Epithelial cell of proximal tubule (primary cell): ENCODE measurements at regions not wholly inside any gene's neighbourhood (a gene's known extent, or its start where the extent isn't known, plus 50 kb on each side); places are given as distances from the start of the nearest gene placed in this dataset.

Source experiments
- DNase-seq: peaks from one replicate; pipeline ENCODE4 v3.0.0-alpha.2; 2011; ENCODE audit warnings: low read depth
- H3K4me3 ChIP-seq: 2 replicates; pipeline ENCODE4 v1.5.1; 2011; ENCODE audit warnings: low read depth, mild to moderate bottlenecking, low read length
- TF ChIP-seq, protein P1 (sequence below): conservative IDR thresholded peaks from 2 replicates; pipeline ENCODE4 v1.5.1; 2012; ENCODE audit warnings: low read depth, mild to moderate bottlenecking, low read length

- TF ChIP-seq, protein P1, sequence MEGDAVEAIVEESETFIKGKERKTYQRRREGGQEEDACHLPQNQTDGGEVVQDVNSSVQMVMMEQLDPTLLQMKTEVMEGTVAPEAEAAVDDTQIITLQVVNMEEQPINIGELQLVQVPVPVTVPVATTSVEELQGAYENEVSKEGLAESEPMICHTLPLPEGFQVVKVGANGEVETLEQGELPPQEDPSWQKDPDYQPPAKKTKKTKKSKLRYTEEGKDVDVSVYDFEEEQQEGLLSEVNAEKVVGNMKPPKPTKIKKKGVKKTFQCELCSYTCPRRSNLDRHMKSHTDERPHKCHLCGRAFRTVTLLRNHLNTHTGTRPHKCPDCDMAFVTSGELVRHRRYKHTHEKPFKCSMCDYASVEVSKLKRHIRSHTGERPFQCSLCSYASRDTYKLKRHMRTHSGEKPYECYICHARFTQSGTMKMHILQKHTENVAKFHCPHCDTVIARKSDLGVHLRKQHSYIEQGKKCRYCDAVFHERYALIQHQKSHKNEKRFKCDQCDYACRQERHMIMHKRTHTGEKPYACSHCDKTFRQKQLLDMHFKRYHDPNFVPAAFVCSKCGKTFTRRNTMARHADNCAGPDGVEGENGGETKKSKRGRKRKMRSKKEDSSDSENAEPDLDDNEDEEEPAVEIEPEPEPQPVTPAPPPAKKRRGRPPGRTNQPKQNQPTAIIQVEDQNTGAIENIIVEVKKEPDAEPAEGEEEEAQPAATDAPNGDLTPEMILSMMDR: no peak
- no peak for DNase-seq
Measured at GRCh38 chr2:13003500-13003899, 286.8 kb downstream of the TRIB2 start.

DNA sequence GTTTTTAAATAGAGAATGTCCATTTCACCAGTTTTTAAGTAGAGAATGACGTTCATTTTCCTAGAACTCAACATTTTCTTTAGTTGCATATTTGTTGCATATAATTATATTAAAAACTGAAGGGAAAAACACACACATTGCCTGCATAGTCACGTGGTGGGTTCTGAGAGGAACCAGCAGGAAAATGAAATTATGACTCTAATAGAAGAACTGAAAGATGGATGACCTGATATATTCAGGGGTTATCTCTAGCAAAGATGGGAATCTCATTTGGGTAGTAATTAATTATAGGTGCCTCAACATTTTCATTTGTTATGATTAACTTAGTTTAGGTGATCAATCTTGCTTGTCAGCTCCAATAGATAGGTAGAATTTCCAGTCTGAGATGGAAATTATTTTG, 288.3 kb downstream of the TRIB2 start:
- H3K4me3 ChIP-seq: no peak overlapping the region
- no peak for DNase-seq
- TF ChIP-seq, protein P1: no peak

More at GRCh38 chr2:13003500-13003899, 286.8 kb downstream of the TRIB2 start:
- H3K4me3 ChIP-seq: no peak overlapping the region

GRCh38 chr2:13005761-13006335, 289.1 kb downstream of the TRIB2 start:
- TF ChIP-seq, protein P1: no peak
- no peak for DNase-seq
- no peak overlapping the region for H3K4me3 ChIP-seq

GRCh38 chr2:13006426-13006825, 289.7 kb downstream of the TRIB2 start:
- no peak overlapping the region for H3K4me3 ChIP-seq
- TF ChIP-seq, protein P1: no peak
- DNase-seq: no peak

GRCh38 chr2:13006829-13007717, 290.3 kb downstream of the TRIB2 start:
- peak overlapping the region; percentile 23 for H3K4me3 ChIP-seq
- TF ChIP-seq, protein P1: peak; percentile 81
- peak; percentile 10 for DNase-seq

DNA sequence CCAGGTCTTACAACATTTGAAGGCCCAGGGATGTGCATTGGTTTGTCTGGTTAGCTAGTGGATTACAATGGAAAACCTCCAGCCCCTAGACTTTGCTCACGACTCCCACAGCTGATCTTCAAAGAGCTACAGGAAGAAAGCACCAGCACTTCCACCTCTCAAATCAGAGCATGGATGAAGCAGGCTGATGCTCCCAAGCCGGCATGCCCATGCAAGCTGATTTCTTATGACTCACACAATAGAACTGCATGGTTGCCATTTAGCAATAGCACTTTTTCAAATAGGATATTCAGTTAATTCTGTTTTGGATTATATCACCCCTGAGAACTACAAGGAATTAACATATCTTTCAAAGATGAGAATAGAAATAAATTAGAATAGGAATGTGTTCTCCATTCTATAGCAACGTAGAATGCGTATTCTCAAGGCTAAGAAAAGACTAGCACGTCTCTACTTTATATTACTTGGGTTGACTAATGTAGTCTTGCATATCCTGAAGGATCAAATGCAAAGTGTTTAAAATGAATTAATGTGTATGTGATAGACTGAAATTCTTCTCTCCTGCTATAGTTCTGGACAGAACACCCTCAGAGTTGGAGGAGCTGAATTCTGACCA, 292.4 kb downstream of the TRIB2 start:
- no peak overlapping the region for H3K4me3 ChIP-seq
- DNase-seq: no peak
- TF ChIP-seq, protein P1: no peak
